A549 (cell line): ENCODE measurements at regions not wholly inside any gene's neighbourhood (a gene's known extent, or its start where the extent isn't known, plus 50 kb on each side); places are given as distances from the start of the nearest gene placed in this dataset.

ENCODE experiments used
- ATAC-seq, 2 experiments: fragments of 200-7000 bp in 1 of 2; fragments of >200 bp in 1 of 2; cut with Nextera tagmentation in 1 of 2; cut with Tn5 transposase in 1 of 2; 3 replicates each; pipeline versions ENCODE4 v1.8.0 to v1.9.1; 2018 to 2020; ENCODE audit warnings: mild to moderate bottlenecking in 1 of 2, moderate library complexity in 1 of 2
- CTCF ChIA-PET: fragments of 300-600 bp; sonication (Branson Sonifier 250); formaldehyde crosslinking; extraction: SDS; loops from one replicate; lab custom pipeline; 2021; ENCODE audit warnings: antibody characterized with exemption, inconsistent platforms; lab: Yijun Ruan, JAX
- POLR2A ChIA-PET: fragments of 350-600 bp; formaldehyde crosslinking; extraction: SDS; loops from one replicate; lab custom pipeline; 2021; ENCODE audit warnings: antibody characterized with exemption, inconsistent platforms; lab: Yijun Ruan, JAX
- DNase-seq, 2 experiments: peaks; one replicate each; pipeline versions ENCODE4 v3.0.0 to v3.0.0-alpha.2; 2011 to 2016; ENCODE audit warnings: low read depth in 1 of 2, low spot score in 1 of 2
- FAIRE-seq: peaks from 2 replicates; lab custom pipeline; 2011; peaks lifted over from hg19 to GRCh38; lab: Jason Lieb, UNC
- H3K27ac ChIP-seq, 2 experiments: fragments of >200 bp; sonication (Bioruptor Twin); formaldehyde crosslinking; 3 replicates each; pipeline ENCODE4 v1.5.1; 2016 to 2017
- H3K4me1 ChIP-seq: fragments of >200 bp; sonication (Bioruptor Twin); formaldehyde crosslinking; 3 replicates; pipeline ENCODE4 v1.6.1; 2016
- H3K4me2 ChIP-seq: fragments of >200 bp; sonication (Bioruptor Twin); formaldehyde crosslinking; 3 replicates; pipeline ENCODE4 v1.6.1; 2016
- H3K4me3 ChIP-seq: fragments of >200 bp; sonication (Bioruptor Twin); formaldehyde crosslinking; 3 replicates; pipeline ENCODE4 v1.5.1; 2016
- H3K9me3 ChIP-seq: fragments of >200 bp; sonication (Bioruptor Twin); formaldehyde crosslinking; 3 replicates; pipeline ENCODE4 v1.6.1; 2016
- ATOH8 ChIP-seq: fragments of 250-450 bp; sonication (Bioruptor Pico); IDR thresholded peaks from 2 replicates; pipeline ENCODE4 v1.5.0; 2020; ENCODE audit warnings: low read depth, mild to moderate bottlenecking, moderate library complexity
- BHLHE40 ChIP-seq: IDR thresholded peaks from 2 replicates; pipeline ENCODE4 v1.6.1; 2012; ENCODE audit warnings: low read depth, low read length, inconsistent platforms
- CEBPB ChIP-seq, 2 experiments: fragments of >200 bp in 1 of 2; sonication (Bioruptor Twin) in 1 of 2; formaldehyde crosslinking in 1 of 2; IDR thresholded peaks; 2 replicates each; pipeline ENCODE4 v1.6.1; 2012 to 2016
- CHD2 ChIP-seq: fragments of 150-350 bp; IDR thresholded peaks from 2 replicates; pipeline ENCODE4 v1.6.1; 2014; ENCODE audit warnings: low read length; ENCODE audit not compliant: partially characterized antibody
- CHD4 ChIP-seq: fragments of 200-600 bp; sonication (generic); IDR thresholded peaks from 2 replicates; pipeline ENCODE4 v1.6.1; 2016; ENCODE audit warnings: antibody characterized with exemption, mild to moderate bottlenecking, borderline replicate concordance
- E2F6 ChIP-seq: IDR thresholded peaks from 2 replicates; pipeline ENCODE4 v1.6.1; 2012; ENCODE audit warnings: low read depth, borderline replicate concordance
- ELK1 ChIP-seq: fragments of 150-350 bp; IDR thresholded peaks from 2 replicates; pipeline ENCODE4 v1.6.1; 2014; ENCODE audit warnings: low read depth, mild to moderate bottlenecking, low read length
- ESRRA ChIP-seq: fragments of 150-350 bp; IDR thresholded peaks from 2 replicates; pipeline ENCODE4 v1.6.1; 2014; ENCODE audit warnings: mild to moderate bottlenecking, low read length, borderline replicate concordance
- FOSB ChIP-seq: fragments of 250-450 bp; sonication (Bioruptor Pico); IDR thresholded peaks from 2 replicates; pipeline ENCODE4 v1.5.0; 2020; ENCODE audit warnings: mild to moderate bottlenecking, moderate library complexity
- FOSL2 ChIP-seq, 2 experiments: fragments of 450-650 bp in 1 of 2; fragments of >200 bp in 1 of 2; sonication (Bioruptor Twin) in 1 of 2; formaldehyde crosslinking; IDR thresholded peaks; 2 replicates each; pipeline versions ENCODE4 v1.5.0 to v1.6.1; 2016 to 2020; ENCODE audit warnings: mild to moderate bottlenecking in 1 of 2, moderate library complexity in 1 of 2
- FOXS1 ChIP-seq: fragments of 250-450 bp; sonication (Bioruptor Pico); IDR thresholded peaks from 2 replicates; pipeline ENCODE4 v1.5.0; 2020; ENCODE audit warnings: mild to moderate bottlenecking, moderate library complexity
- HOXB5 ChIP-seq: fragments of 250-450 bp; sonication (Bioruptor Pico); IDR thresholded peaks from 2 replicates; pipeline ENCODE4 v1.5.0; 2020; ENCODE audit warnings: mild to moderate bottlenecking, moderate library complexity
- JUN ChIP-seq, 2 experiments: fragments of >200 bp; sonication (Bioruptor Twin); formaldehyde crosslinking; IDR thresholded peaks; 2 replicates in 1 of 2; 3 replicates in 1 of 2; pipeline ENCODE4 v1.6.1; 2016 to 2017
- KDM5A ChIP-seq: fragments of 200-600 bp; sonication (generic); IDR thresholded peaks from 2 replicates; pipeline ENCODE4 v1.6.1; 2016; ENCODE audit warnings: antibody characterized with exemption, mild to moderate bottlenecking
- MYC ChIP-seq: IDR thresholded peaks from 2 replicates; pipeline ENCODE4 v1.6.1; 2012; ENCODE audit warnings: mild to moderate bottlenecking, inconsistent platforms, low read length, improper control_type of control experiment, borderline replicate concordance
- NPAS2 ChIP-seq: fragments of 250-450 bp; sonication (Bioruptor Pico); IDR thresholded peaks from 2 replicates; pipeline ENCODE4 v1.8.0; 2022; ENCODE audit warnings: mild to moderate bottlenecking, moderate library complexity, borderline replicate concordance
- PBX3 ChIP-seq: IDR thresholded peaks from 2 replicates; pipeline ENCODE4 v1.6.1; 2012
- POLR2AphosphoS2 ChIP-seq: conservative IDR thresholded peaks from 2 replicates; pipeline ENCODE4 v1.6.1; 2012; ENCODE audit warnings: low read length, improper control_type of control experiment, inconsistent platforms
- RARB ChIP-seq: fragments of 250-450 bp; sonication (Bioruptor Pico); IDR thresholded peaks from 2 replicates; pipeline ENCODE4 v1.8.0; 2021; ENCODE audit warnings: mild to moderate bottlenecking, moderate library complexity
- RCOR1 ChIP-seq: fragments of 150-350 bp; IDR thresholded peaks from 2 replicates; pipeline ENCODE4 v1.6.1; 2014; ENCODE audit warnings: antibody characterized with exemption, low read length, low read depth
- RFX5 ChIP-seq: fragments of 450-650 bp; IDR thresholded peaks from 2 replicates; pipeline ENCODE4 v1.7.1; 2014; ENCODE audit warnings: antibody characterized with exemption, mild to moderate bottlenecking, moderate library complexity
- SMC3 ChIP-seq: fragments of >200 bp; sonication (Bioruptor Twin); formaldehyde crosslinking; IDR thresholded peaks from 3 replicates; pipeline ENCODE4 v1.6.1; 2018; ENCODE audit warnings: inconsistent platforms
- TP53 ChIP-seq: fragments of 250-450 bp; sonication (Bioruptor Pico); IDR thresholded peaks from 2 replicates; pipeline ENCODE4 v1.5.0; 2021; ENCODE audit warnings: mild to moderate bottlenecking, moderate library complexity
- WGBS: methylation state at CpG from one replicate; pipeline ENCODE4 v1.1.6; 2017; ENCODE audit errors: missing lambda C conversion rate; 5-methylcytosine and 5-hydroxymethylcytosine counted together

- TF ChIP-seq MYC (no peak), CHD4 (no peak)
Measured at GRCh38 chr18:5728531-5728930, 166.8 kb downstream of the TMEM200C start (continued).

- no peak for TF ChIP-seq TP53 (CRISPR knock-in tag)
- TF ChIP-seq E2F6, result no peak
- no peak for TF ChIP-seq ESRRA
- no peak for TF ChIP-seq HOXB5 (CRISPR knock-in tag)
- no peak for TF ChIP-seq CHD2
- no peak for TF ChIP-seq FOXS1
- TF ChIP-seq FOSB (CRISPR knock-in tag), result no peak
- TF ChIP-seq ATOH8 (CRISPR knock-in tag), result no peak
- no peak for TF ChIP-seq BHLHE40
- no peak for TF ChIP-seq NPAS2 (CRISPR knock-in tag)
- no peak for TF ChIP-seq PBX3
- no peak for TF ChIP-seq ELK1
- no peak for TF ChIP-seq SMC3
- TF ChIP-seq POLR2AphosphoS2, result no peak
- H3K27ac ChIP-seq, result no peak overlapping the region
- no peak overlapping the region for H3K4me2 ChIP-seq
- CTCF ChIA-PET, result no interaction called here
- ATAC-seq (no peak), DNase-seq (no peak), FAIRE-seq (no peak)
- POLR2A ChIA-PET, result no interaction called here
- no peaks in the 10 kb centered on the region for H3K9me3 ChIP-seq
- no peak overlapping the region for H3K4me3 ChIP-seq
- H3K4me1 ChIP-seq, result no peaks in the 10 kb centered on the region
Measured at GRCh38 chr18:5726011-5726410, 169.3 kb downstream of the TMEM200C start.

- ChIA-PET CTCF (no interaction called here), POLR2A (no interaction called here)
- H3K4me2 ChIP-seq, result no peak overlapping the region
- TF ChIP-seq RCOR1 (no peak), JUN (IDR thresholded peaks at IDR 0.05) (no peak), FOSL2 (IDR thresholded peaks at IDR 0.05) (no peak), FOSL2 (CRISPR knock-in tag; IDR thresholded peaks at IDR 0.05) (no peak), CEBPB (IDR thresholded peaks at IDR 0.05) (no peak), FOSB (CRISPR knock-in tag) (no peak), KDM5A (no peak), RARB (CRISPR knock-in tag) (no peak), RFX5 (no peak)
- WGBS, result 9% methylated on average over 10 of the region's 10 CpGs
- no peak for DNase-seq
- no peaks in the 10 kb centered on the region for H3K4me1 ChIP-seq
- ATAC-seq, result no peak
- H3K27ac ChIP-seq, result no peak overlapping the region
- H3K4me3 ChIP-seq, result no peak overlapping the region
- H3K9me3 ChIP-seq, result no peaks in the 10 kb centered on the region
- no peak for FAIRE-seq
Measured at GRCh38 chr18:5721924-5722323, 173.4 kb downstream of the TMEM200C start.
